Activated naive CD4-positive, alpha-beta T cell treated with anti-CD3 and anti-CD28 coated beads for 36 hours (primary cell): ENCODE measurements at regions not wholly inside any gene's neighbourhood (a gene's known extent, or its start where the extent isn't known, plus 50 kb on each side); places are given as distances from the start of the nearest gene placed in this dataset.

Experiments used
- CTCF ChIA-PET: fragments of 350-600 bp; sonication (Branson Sonifier 250); formaldehyde crosslinking; loops from one replicate; lab custom pipeline; 2021; ENCODE audit warnings: antibody characterized with exemption; lab: Charles Lee
- DNase-seq: peaks from one replicate; pipeline ENCODE4 v3.0.0-alpha.2; 2020
- H3K27ac Mint-ChIP-seq: one replicate; pipeline ENCODE4 v1.8.0; 2021; ENCODE audit warnings: mild to moderate bottlenecking, mixed read lengths
- H3K27me3 Mint-ChIP-seq: one replicate; pipeline ENCODE4 v1.8.0; 2021; ENCODE audit warnings: low read depth, mixed read lengths
- H3K36me3 Mint-ChIP-seq: one replicate; pipeline ENCODE4 v1.8.0; 2021; ENCODE audit warnings: low read depth, mixed read lengths
- H3K4me1 Mint-ChIP-seq: one replicate; pipeline ENCODE4 v1.8.0; 2021; ENCODE audit warnings: low read depth, mixed read lengths
- H3K4me3 Mint-ChIP-seq: one replicate; pipeline ENCODE4 v1.8.0; 2021; ENCODE audit warnings: mild to moderate bottlenecking, moderate library complexity, mixed read lengths
- H3K9me3 Mint-ChIP-seq: one replicate; pipeline ENCODE4 v1.8.0; 2021; ENCODE audit warnings: mixed read lengths
- intact Hi-C: fragments of 100-400 bp; cut with micrococcal nuclease; formaldehyde crosslinking; loops from one replicate; pipeline ENCODE4 v1.15.1; 2023

GRCh38 chr10:110446954-110447608 is 50.6 kb upstream of the DUSP5 start:
- H3K9me3 Mint-ChIP-seq: no peaks in the 10 kb centered on the region
- H3K4me3 Mint-ChIP-seq: no peak overlapping the region
- H3K36me3 Mint-ChIP-seq: no peaks in the 10 kb centered on the region
- intact Hi-C loops: no loop called here
- CTCF ChIA-PET: interaction anchor here (0.6 kb wide), 1 partner anchor 59 kb away, joined by 3 read pairs; no protein-coding TSS in a partner anchor
- no peak for DNase-seq
- no peaks in the 10 kb centered on the region for H3K27me3 Mint-ChIP-seq
- H3K4me1 Mint-ChIP-seq: peaks cover 3% of the 10 kb centered on the region
- no peak overlapping the region for H3K27ac Mint-ChIP-seq

GRCh38 chr10:110447886-110448285 is 49.8 kb upstream of the DUSP5 start:
- no peaks in the 10 kb centered on the region for H3K27me3 Mint-ChIP-seq
- intact Hi-C loops: no loop called here
- H3K4me3 Mint-ChIP-seq: no peak overlapping the region
- H3K9me3 Mint-ChIP-seq: no peaks in the 10 kb centered on the region
- CTCF ChIA-PET: interaction anchor here (0.6 to 0.7 kb wide), 3 partner anchors 14 to 99 kb away, joined by 3 to 5 read pairs (median 3); no protein-coding TSS in a partner anchor
- no peak overlapping the region for H3K27ac Mint-ChIP-seq
- no peak for DNase-seq
- no peaks in the 10 kb centered on the region for H3K4me1 Mint-ChIP-seq
- H3K36me3 Mint-ChIP-seq: no peaks in the 10 kb centered on the region
